GM12865 (cell line): ENCODE measurements at regions not wholly inside any gene's neighbourhood (a gene's known extent, or its start where the extent isn't known, plus 50 kb on each side); places are given as distances from the start of the nearest gene placed in this dataset.
"Not testable (repeated sequence)": the region's sequence is repeated elsewhere in the genome, so short reads cannot be mapped to it uniquely, and the experiment has no call there.

ENCODE experiments used
- DNase-seq: peaks from one replicate; pipeline ENCODE4 v3.0.0; 2010; ENCODE audit warnings: low read depth
- H3K4me3 ChIP-seq: 2 replicates; pipeline ENCODE4 v1.5.1; 2011; ENCODE audit warnings: mild to moderate bottlenecking, low read depth, low read length, control low read depth
- TF ChIP-seq, protein P1 (sequence below): IDR thresholded peaks from 2 replicates; pipeline ENCODE4 v1.5.1; 2011; ENCODE audit warnings: low read length, control low read depth, low read depth, inconsistent platforms; ENCODE audit not compliant: insufficient read depth; ENCODE audit errors: missing control alignments

DNA sequence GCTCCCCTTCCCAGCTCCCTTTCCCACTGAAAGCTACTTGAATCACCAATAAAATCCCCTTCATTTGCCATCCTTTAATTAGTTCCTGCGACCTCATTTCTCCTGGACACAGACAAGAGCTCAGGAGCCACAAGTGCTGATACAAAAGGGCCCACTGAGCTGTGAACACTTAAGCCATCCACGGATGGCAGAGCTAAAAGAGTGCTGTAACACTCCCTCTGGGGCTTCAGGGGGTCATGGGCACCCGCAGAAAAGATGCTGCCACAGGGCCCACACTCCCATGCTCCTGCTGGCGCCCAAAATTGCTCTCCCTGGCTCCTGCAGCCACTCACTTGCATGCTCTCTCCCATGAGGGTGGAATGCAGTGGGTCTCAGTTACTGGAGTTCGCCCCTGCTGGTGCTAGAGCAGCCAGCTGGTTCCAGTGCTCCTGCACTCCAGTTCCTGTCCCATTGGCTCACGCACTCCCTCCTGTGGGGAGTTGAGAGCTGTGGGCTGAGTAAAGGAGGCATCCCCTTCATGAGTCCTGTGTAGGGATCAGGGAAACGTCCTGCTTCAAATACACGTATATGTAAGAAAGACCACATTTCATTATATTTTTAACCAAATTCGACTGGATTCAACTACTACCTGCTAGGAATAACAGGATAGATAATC is 1291.0 kb downstream of the ARAP2 start:
- TF ChIP-seq, protein P1, sequence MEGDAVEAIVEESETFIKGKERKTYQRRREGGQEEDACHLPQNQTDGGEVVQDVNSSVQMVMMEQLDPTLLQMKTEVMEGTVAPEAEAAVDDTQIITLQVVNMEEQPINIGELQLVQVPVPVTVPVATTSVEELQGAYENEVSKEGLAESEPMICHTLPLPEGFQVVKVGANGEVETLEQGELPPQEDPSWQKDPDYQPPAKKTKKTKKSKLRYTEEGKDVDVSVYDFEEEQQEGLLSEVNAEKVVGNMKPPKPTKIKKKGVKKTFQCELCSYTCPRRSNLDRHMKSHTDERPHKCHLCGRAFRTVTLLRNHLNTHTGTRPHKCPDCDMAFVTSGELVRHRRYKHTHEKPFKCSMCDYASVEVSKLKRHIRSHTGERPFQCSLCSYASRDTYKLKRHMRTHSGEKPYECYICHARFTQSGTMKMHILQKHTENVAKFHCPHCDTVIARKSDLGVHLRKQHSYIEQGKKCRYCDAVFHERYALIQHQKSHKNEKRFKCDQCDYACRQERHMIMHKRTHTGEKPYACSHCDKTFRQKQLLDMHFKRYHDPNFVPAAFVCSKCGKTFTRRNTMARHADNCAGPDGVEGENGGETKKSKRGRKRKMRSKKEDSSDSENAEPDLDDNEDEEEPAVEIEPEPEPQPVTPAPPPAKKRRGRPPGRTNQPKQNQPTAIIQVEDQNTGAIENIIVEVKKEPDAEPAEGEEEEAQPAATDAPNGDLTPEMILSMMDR = no peak
- DNase-seq = peak; percentile 1

DNA sequence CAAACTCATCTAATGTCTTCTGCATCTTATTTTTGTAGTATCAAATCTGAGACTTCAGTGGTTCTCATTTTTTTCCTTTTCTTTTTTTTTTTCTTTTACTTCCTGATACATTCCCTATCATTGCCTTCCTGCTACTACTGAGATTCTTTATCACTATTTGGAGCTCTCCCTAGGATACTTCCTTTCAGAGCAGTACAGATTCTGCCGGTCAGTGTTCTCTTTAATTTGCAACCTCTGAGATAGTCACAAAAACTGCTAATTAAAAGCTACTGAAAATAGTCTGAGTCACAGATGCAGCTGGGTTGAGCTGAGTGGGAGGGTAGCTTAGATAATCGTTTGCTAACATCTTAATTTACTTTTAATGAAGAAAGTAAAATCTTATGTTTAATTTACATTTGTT is 1279.7 kb downstream of the ARAP2 start:
- DNase-seq = no peak
- TF ChIP-seq, protein P1 = no peak
- no peak overlapping the region for H3K4me3 ChIP-seq

More for the DNA sequence above, 1291.0 kb downstream of the ARAP2 start:
- no peak overlapping the region for H3K4me3 ChIP-seq

DNA sequence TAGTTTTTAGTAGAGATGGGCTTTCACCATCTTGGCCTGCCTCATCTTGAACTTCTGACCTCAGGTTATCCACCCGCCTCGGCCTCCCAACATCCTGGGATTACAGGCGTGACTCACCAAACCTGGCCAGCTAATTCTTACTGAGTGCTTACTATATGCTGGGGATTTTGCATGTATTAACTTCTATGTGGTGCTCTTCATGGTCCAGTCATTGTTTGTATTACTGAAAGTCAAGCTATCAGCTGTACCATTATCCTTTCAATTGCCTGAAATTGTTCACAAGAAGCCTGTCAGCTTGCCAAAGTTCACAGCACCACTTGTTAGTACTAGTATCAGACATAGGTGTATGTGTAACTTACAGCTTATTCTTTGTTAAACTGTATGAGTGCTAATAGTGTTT is 1272.1 kb downstream of the ARAP2 start:
- no peak overlapping the region for H3K4me3 ChIP-seq
- TF ChIP-seq, protein P1 = no peak
- DNase-seq = no peak

DNA sequence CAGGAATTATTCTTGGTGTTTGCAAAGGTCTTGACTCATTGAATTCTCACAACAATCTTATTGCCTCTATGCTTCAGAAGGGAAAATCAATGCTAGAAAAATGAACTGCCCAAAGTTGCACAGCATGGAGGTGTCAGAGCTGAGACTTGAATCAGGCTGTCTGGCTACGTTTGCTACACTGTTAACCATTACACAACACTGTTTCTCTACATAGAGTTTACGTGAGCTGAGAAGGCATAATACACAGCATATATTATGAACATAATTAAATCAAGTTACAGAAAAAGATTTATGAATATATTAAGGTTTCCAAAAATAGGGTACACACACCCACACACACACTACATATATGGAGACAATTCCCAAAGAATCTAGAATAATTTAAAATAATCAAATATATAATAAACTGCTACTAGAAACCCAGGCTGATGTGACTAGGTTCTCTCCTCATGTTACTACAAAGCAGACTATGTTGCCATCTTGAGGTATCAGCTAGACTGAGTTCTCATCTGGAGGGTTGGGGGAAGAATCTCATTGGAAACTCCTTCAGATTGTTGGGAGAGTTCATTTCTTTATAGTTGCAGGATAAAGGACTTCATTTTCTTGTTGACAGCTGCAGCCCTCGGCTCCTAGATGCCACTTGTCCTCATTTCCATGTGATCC is 1270.5 kb downstream of the ARAP2 start:
- no peak for DNase-seq
- TF ChIP-seq, protein P1 = no peak
- H3K4me3 ChIP-seq = no peak overlapping the region

DNA sequence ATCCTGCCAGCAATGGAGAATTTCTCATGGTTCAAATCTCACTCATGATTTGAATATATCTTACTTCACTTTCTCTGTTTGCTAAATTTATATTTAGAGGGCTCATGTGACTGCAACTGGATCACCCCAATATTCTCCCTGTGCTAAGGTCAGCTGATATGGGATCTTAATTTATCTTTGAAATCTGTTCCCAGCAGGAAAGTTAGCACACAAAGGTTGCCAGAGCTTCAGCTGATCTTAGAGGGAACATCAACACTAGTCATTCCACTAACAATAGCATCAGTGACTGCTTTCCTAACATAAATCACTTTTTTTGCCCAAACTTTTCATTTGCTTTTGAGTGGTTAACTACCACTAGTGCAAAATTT is 1270.0 kb downstream of the ARAP2 start:
- no peak overlapping the region for H3K4me3 ChIP-seq
- DNase-seq = no peak
- TF ChIP-seq, protein P1 = no peak

DNA sequence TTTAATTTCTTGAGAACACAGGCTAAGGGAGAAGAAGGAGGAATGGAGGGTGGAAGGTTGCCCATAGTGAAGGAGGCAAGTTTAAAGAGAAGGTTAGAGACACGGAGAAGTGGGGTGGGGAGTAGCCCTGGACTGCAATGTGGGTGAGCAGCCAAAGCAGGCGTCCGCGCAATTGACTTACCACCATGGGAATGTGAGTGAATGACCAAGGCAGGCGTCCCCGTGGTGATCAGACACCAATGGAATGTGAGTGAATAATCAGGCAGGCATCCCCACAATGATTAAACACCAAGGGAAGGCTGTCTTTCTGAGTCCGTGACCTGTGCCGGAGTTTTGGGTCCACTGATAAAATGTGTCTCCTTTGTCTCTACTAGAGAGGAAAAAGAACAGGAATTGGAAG is 1223.1 kb downstream of the ARAP2 start:
- not testable (repeated sequence) for DNase-seq, H3K4me3 ChIP-seq

DNA sequence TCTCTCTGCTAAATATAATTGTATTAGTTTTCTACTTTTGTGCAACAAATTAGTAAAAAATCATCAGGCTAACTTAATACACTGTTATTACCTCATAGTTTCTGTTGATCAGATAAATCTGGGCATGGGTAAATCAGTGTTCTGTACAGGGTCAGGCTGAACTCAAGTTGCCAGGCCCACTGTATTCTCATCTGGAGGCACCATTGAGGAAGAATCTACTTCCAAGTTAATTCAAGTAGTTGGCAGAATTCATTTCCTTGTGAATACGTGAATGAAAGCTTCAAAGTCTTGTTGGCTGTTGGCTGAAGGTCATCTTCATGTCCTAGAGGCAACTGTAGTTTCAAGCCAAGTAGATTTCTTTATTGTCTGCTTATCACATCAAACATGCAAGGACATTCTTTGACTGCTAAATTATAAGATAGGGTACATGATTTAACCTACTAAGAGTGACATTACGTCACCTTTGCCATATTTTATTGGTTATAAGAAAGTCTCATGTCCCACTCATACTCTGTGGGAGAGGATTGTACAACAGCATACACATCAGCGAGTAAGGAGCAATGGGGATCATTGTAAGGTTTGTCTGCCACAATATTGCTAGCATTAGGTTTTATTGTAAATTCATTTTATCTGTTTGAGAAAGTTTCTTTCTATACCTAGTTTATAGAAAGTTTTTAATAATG is 1219.0 kb downstream of the ARAP2 start:
- DNase-seq = no peak
- TF ChIP-seq, protein P1 = no peak
- no peak overlapping the region for H3K4me3 ChIP-seq
